ENCODE measurements at regions not wholly inside any gene's neighbourhood (a gene's known extent, or its start where the extent isn't known, plus 50 kb on each side); places are given as distances from the start of the nearest gene placed in this dataset.
"Not testable (repeated sequence)": the region's sequence is repeated elsewhere in the genome, so short reads cannot be mapped to it uniquely, and the experiment has no call there.

DNA sequence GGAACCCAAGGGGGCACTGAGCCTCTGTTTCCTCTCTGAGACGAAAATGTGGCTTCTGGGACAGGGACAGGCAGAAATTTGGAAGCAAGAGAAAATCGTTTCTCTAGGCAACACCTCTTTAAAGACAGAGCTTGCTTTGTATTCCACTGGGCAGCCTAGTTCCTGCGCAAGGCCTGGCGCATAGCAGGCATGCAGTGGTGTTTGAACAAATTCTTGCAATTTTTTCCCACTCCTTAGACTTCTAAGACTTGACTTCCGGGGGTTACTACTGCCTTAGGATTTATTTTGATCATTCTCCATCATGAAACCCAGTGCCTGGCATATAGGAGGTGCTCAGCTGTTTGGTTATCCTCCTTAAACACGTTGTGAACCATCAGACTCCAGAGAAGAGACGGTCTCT is 249.0 kb upstream of the KCNG1 start:
- FAIRE-seq (peak; percentile 59), DNase-seq (ENCODE audit: insufficient read length, low spot score) (no peak)

DNA sequence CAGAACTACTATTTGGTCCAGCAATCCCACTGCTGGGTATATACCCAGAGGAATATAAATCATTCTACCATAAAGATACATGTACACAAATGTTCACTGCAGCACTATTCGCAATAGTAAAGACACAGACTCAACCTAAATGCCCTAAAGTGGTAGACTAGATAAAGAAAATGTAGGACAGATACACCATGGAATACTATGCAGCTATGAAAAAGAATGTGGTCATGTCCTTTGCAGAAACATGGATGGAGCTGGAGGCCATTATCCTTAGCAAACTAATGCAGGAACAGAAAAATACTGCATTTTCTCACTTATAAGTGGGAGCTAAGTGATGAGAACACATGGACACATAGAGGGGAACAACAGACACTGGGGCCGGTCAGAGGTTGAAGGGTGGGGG is 248.4 kb upstream of the KCNG1 start:
- DNase-seq (ENCODE audit: insufficient read length, low spot score), result not testable (repeated sequence)
- peak; percentile 66 for FAIRE-seq

DNA sequence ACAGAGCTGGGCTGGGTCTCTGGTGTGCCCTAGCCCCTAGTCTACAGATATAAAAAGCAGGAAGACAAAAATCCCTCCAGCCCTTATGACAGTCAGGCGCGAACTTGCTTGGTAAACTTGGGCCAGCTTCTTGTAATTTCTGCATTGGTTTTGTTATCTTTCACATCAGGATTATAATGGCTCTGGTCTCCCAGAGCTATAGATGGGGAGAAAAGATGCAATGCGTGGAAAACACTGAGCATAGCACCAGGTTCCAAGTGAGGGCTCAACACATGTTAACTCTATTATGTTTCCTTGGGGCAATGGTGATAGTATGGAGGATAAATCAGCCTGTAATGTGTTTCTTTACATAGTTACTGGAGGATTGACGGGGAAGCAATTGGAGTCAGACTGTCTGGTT is 246.8 kb upstream of the KCNG1 start:
- no peak for DNase-seq (ENCODE audit: insufficient read length, low spot score)
- peak; percentile 81 for FAIRE-seq

DNA sequence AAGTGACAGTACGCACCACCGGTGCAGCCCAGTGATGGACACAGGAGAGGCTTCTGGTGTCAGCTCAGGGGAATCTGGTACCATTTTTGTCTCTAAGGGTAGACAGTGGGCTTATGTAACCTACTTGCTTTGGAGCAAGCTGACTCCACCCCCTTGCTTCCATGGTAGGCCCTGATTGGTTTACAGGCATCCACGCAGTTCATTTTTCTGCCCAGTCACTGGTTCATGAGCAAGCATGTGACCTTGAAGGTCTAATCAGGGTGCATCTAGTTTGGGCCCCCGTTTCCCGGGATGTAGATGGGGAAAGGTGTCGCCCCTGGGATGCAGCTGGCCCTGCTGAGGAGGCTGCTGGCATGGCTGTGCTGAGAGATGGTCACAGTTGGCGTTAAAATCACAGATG is 244.8 kb upstream of the KCNG1 start:
- DNase-seq (ENCODE audit: insufficient read length, low spot score), result no peak
- peak; percentile 90 for FAIRE-seq

DNA sequence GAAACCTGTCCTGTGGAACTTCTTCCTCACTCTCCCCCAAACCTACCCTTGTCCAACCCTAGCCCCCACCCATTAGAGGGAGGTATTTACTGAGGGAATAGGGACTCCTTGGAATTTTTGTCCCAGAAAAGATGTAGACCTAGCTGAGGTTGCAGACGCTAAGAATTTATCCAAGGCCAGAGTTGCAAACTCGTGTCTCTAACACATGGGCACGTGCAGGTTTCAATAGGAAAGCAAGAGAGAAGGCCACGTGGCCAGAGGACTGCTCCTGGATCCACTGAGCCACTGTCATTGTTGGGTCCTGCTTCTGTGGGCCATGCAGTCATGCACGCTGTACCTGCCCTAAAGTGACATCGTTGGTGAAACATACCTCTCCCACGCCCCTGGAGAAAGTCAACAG is 243.4 kb upstream of the KCNG1 start:
- DNase-seq (ENCODE audit: insufficient read length, low spot score), result no peak
- peak; percentile 86 for FAIRE-seq

DNA sequence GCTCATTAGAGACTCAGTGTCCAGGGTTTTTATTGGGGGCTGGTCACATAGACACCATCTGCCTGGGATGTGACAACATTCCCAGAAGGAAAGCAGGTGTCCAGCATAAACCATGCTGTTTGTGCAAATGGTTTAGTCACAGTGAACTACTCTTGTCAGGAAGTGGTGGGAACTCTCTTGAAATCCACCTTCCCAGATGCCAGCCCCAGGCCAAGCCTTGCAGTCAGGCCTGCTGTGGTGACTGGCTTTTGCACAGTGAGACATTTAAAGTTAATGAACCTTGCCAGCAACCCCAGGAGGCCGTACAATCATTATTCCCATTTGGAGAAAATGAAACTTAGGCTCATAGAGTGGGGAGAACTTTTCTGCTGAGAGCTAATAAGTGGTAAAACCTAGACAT is 242.5 kb upstream of the KCNG1 start:
- peak; percentile 55 for FAIRE-seq
- no peak for DNase-seq (ENCODE audit: insufficient read length, low spot score)

DNA sequence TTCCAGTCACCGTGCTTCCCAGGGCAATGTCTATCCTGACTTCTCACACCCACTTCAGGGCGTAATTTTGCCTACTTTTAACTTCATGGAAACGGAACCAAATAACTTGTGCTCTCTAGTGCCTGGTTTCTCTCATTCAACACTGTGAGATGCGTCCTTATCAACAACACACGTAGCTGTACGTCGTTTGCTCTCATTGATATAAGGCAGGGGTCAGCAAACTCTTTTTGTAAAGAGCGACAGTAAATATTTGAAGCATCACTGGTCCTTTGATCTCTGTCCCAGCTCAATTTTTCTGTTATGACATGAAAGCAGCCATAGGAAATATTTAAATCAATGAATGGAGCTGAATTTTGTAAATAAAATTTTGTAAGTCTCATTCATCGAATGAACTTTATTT is 239.3 kb upstream of the KCNG1 start:
- peak; percentile 85 for FAIRE-seq
- DNase-seq (ENCODE audit: insufficient read length, low spot score), result no peak

DNA sequence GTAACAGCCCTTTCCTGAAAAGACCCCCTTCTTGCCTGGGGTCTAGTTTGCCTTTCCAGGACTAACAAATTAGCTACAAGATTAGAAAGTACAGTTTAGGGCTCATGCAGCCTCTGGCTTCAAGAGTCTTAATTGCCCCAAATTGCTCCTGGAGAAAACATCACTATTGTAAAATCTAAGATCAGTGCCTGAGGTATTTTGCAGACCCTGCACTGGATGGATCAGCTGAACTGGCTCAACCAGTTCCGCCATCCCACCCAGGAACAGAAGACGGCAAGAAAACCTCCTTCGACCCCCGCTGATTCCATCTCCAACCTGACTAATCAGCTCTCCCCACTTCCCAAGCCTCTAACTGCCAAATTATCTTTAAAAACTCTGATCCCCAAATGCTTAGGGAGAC is 236.5 kb upstream of the KCNG1 start:
- FAIRE-seq, result no peak

DNA sequence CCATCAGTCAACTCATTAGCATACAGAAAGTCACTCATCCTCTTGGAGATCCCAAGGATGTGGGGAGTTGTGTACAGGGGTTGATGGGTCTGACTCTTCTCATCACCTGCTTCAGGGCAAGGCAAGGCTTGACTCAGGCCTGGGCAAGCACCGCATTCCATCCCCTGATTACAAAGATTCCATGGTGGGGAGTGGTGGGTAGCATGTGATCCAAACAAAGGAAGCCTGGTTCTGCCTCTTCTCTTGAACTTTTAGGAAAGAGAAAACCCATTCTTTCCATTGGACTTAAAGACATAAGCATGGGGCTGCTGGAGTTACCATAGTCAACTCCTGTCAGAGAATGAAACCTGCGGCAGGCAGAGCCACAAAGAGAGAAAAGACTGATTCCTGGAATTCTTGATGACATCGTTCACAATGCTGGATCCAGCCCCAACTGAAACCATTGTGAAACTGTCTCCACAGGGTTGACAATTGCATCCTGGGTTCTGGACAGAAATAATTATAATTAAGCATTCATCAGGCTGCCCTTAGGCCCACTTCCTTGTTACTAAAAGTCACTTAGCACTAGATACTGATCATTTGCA is 235.8 kb upstream of the KCNG1 start:
- FAIRE-seq (peak; percentile 52), DNase-seq (ENCODE audit: insufficient read length, low spot score) (peak; percentile 59)

More for the DNA sequence above, 236.5 kb upstream of the KCNG1 start:
- no peak for DNase-seq (ENCODE audit: insufficient read length, low spot score)

DNA sequence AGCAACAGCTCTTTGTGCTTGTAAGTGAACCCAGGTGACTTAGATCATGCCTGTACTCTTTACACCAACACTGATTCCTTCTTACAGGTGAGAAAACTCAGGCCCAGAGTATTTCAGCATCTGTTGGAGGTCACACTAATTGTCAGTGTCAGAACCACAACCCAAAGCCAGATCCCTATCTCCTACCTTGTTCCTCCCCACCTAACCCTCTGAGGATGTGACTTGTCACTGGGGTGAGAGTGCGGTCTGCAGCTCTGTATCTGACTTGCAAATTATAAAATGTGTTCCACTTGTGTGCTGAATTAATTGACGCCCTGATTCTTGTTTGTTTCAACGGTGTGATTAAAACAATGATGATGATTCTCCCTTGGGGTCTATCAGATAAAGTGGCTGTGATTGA is 232.5 kb upstream of the KCNG1 start:
- FAIRE-seq (peak; percentile 69), DNase-seq (ENCODE audit: insufficient read length, low spot score) (no peak)

DNA sequence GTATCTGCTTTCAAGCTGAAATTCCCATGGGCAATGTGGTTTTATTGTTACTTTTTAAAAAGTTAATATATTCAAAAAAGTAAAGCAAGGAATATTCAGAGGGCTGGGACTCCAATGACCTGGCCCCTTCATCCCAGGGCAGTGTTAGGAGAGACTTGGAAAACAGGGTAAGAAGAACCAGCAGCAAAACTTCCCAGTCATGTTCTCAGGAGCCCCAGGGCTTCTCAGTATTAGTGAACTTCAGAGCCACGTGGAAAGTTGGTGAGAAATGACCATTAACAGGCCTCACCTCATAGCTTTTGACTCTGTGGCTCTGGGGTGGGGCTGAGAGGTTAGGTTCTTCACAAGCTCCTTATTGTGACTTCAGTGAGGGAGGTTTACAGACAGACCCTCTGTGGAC is 230.4 kb upstream of the KCNG1 start:
- FAIRE-seq, result no peak

DNA sequence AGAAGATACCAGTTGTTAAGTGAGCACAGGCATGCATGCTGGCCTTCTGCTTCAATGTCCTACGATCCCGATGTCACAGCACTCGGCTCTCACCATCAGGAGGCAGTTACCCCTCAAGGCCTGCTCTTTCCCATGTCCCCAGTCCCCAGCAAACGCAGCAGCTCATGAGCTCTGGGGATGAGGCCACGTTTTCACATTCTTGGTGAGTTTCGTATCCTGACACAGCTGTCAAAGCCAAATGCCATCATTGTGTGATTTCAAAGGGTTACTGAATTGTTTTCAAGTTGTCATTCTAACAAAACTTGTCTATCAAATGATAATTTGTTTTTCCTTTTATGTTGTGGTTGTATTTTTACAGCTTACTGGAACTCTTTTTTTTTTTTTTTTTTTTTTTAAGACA is 226.9 kb upstream of the KCNG1 start:
- DNase-seq (ENCODE audit: insufficient read length, low spot score) (no peak), FAIRE-seq (peak; percentile 81)

More for the DNA sequence above, 230.4 kb upstream of the KCNG1 start:
- DNase-seq (ENCODE audit: insufficient read length, low spot score), result no peak

DNA sequence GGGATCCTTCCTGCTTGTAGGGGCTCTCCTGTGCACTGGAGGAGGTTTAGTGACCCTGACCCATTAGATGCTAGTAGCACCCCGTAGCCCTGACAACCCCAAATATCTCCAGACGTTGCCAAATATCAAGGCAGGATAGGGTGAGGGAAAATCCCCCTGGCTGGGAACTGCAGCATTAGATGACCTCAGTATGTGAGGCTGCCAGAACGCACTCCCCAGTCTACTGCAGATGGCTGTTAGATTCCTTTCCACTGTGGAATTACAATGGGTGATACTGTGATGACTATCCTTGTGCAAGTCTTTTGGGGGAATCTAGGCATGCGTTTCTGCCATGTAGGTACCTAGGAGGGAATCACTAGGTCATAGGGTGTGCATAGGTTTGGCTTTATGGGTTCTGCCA is 226.3 kb upstream of the KCNG1 start:
- DNase-seq (ENCODE audit: insufficient read length, low spot score) (no peak), FAIRE-seq (peak; percentile 88)

DNA sequence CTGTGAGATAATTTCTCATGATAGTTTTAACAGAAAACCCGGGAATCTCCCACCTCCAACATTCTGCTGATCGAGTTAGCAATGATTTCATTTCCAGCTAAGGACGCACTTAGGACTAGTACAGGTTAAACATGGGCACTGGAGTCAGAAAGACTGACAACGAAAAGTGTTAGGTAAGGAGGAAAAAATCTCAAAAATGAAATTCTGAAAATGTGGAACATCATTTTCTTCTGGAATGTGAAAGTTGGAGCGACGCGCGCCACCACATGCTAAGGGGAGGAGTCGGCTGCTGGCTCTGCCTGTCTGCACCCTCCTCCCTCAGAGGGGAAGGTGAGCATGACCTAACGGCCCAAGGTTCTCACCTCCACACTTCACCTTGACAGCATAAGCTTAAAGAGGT is 221.6 kb upstream of the KCNG1 start:
- peak; percentile 67 for FAIRE-seq

DNA sequence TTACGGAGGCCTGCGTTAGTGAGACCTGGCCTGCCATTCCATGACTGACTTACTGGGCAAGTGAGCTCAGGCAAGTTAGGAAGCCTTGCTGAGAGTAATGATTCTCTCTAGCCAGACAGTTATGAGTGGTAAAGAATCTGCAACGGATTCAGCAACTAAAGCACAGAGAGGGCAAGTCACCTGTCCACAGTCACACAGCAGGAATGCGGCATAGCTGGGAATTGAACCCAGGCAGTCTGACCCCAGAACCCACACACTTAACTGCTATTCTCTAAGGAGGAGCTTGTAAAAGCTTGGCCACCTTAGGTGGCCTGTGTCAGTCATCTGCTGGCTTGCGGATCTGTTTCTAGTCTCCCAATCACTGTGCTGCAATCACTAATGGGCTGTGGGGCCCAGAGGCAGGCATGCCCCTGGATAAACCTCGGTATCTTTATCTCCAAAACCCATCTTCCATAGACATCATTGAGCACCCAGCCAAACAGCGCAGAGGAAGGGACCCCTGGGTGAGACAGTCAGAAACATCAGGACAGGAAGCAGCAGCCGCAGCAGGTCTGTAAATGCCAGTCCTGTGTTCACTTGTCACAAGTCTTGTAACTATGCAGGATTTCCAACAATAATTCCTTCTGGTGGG is 215.9 kb upstream of the KCNG1 start:
- DNase-seq (ENCODE audit: insufficient read length, low spot score) (no peak), FAIRE-seq (peak; percentile 79)

More for the DNA sequence above, 221.6 kb upstream of the KCNG1 start:
- DNase-seq (ENCODE audit: insufficient read length, low spot score), result no peak

DNA sequence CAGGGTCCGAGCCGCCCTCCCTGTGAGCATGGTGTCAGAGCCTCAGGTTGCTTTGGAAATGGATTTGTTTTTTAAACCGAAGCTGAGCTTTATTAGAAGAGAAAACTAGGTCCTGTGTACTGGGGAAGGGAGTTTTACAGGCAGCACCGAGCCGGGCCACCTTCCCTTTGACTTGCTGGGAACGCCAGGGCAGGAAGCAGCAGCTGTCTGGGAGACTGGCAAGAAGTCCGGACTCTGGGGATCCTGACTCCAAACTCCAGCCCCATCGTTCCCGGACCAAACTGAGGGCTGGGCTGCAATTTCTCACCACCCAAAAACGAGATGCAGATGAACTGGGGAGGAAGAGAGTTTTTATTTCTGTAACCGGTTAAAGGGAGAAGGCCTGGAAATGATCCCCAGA is 214.9 kb upstream of the KCNG1 start:
- FAIRE-seq, result peak; percentile 16
- DNase-seq (ENCODE audit: insufficient read length, low spot score), result no peak

DNA sequence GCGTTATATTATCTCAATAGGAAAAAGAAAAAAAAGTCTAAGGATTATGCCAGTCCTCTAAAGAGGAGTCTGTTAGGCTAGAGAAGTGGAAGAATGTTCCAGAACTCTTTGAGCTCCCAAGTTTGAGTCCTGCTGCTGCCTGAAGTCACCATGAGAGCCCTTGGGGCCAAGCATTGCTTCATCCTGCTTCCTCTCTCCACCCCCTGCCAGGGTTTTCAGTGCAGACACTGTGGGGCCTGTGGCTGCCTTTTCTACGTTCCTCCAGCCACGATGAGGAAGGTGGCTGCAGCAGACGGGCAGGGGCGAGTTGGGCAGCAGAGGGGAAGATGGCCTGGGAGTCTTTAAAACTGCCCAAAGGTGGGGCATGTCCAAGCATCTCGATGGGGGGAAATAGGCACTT is 214.4 kb upstream of the KCNG1 start:
- DNase-seq (ENCODE audit: insufficient read length, low spot score) (no peak), FAIRE-seq (peak; percentile 51)

DNA sequence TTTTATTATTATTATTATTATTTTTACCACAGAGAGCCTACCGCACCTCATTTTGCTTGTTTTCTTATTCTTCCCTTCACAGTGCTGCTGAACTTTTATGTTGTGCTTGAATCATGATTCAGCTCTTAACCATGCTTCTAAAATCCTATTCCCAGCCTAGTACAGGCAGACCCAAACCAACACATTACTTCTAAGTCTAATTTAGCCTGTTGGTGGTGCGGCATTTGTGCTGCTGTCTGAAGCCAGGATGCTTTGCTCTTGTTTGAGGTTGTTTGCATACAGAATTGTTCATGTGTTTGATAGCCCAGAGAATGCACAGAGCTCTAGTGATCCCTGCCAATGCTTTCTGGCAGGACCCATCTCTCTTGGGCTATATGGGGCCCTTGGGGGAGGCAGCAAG is 213.5 kb upstream of the KCNG1 start:
- DNase-seq (ENCODE audit: insufficient read length, low spot score) (no peak), FAIRE-seq (peak; percentile 51)

DNA sequence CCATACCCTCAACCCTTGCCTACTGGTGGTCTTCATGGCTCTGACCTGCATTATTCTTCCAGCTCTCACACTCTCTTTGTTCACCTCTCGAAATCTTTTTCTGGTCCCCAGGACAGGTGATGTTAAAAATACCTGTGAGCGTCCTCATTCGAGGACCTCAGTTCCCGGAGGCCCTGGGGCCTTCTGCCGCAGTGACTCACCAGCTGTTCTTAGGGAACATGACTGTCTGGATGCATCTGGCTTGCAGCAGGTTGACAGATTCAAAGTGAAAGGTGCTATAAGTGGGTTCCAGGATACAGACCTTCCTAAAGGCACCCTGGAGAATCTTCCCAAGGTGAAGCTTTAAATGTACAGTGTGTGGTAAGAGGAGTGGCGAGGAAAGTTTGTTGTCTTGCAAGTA is 210.4 kb upstream of the KCNG1 start:
- FAIRE-seq, result peak; percentile 80
- DNase-seq (ENCODE audit: insufficient read length, low spot score), result no peak

DNA sequence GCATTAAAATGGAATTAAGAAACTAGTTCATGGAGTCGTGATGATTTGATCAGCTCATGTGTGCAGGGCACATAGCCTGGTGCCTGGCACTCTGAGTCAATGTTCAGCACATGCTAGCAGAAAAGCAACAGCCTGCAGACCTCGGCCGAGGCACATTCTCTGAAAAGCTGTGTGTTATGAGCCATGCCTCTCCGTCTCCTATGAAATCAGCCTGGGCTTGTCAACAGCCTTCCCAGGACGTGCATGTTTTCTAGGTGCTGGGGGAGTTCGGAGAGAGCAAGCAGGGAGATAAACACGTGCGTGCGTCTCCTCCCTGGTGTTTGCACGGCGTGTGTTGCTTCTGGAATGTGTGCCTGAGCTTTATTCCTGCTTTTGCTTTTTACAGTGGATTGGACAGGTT is 207.8 kb upstream of the KCNG1 start:
- FAIRE-seq (peak; percentile 78), DNase-seq (ENCODE audit: insufficient read length, low spot score) (no peak)

DNA sequence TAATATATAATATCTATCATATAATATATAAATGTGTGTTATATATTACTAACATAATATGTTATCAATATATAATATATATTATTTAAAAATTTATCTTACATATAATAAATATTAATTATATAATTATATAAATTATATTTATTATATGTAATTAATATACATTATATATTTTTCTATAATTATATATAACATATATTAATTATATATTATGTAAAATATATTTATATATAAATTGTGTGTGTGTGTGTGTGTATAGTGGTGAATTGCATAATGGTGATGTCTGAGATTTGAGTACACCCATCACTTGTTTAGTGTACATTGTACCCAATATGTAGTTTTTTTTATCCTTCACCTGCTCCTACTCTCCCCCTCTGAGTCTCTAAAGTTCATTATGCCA is 205.9 kb upstream of the KCNG1 start:
- FAIRE-seq, result no peak

DNA sequence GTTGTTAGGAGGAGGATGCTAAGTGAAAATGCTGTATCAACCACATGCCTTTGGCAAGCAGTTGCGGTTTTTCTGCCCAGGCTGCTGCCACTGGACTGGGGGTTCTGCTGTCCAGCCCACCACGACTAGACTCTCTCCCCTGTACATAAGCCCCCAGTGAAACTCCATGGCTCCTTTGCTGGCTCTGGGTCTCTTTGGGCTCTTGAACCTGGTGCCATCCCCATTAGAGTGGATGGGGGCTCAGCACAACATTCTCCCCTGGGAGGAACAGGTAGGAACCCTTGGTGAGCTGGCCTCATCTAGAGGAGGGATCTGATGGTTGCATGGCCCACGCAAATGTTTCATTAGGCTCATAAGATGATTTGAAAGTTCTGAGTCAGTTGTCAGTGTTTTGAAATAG is 204.8 kb upstream of the KCNG1 start:
- FAIRE-seq (no peak), DNase-seq (ENCODE audit: insufficient read length, low spot score) (no peak)

More for the DNA sequence above, 205.9 kb upstream of the KCNG1 start:
- DNase-seq (ENCODE audit: insufficient read length, low spot score), result no peak

Data from HTR-8/SVneo (cell line).